B cell (primary cell): ENCODE measurements at regions not wholly inside any gene's neighbourhood (a gene's known extent, or its start where the extent isn't known, plus 50 kb on each side); places are given as distances from the start of the nearest gene placed in this dataset.

Experiments
- ATAC-seq: fragments of 200-7000 bp; cut with Tn5 transposase; one replicate; pipeline ENCODE4 v1.10.0; 2021; ENCODE audit warnings: low read depth, mild to moderate bottlenecking, moderate number of reproducible peaks, moderate library complexity
- CTCF ChIA-PET: fragments of 350-600 bp; sonication (Branson Sonifier 250); formaldehyde crosslinking; loops from one replicate; lab custom pipeline; 2021; ENCODE audit warnings: antibody characterized with exemption, inconsistent platforms; lab: Charles Lee
- POLR2A ChIA-PET: fragments of 350-600 bp; sonication (Branson Sonifier 250); formaldehyde crosslinking; loops from one replicate; lab custom pipeline; 2021; ENCODE audit warnings: antibody characterized with exemption; lab: Charles Lee
- DNase-seq: peaks from one replicate; pipeline ENCODE4 v3.0.0; 2013
- H2AFZ ChIP-seq: 2 replicates; pipeline ENCODE4 v1.6.1; 2012; ENCODE audit warnings: mild to moderate bottlenecking, low read depth, low read length; ENCODE audit not compliant: insufficient read depth, poor library complexity, severe bottlenecking
- H3K27ac ChIP-seq, 2 donors: 1 replicate in 1 of 2; 2 replicates in 1 of 2; pipeline ENCODE4 v1.5.1; 2012 to 2013; ENCODE audit warnings: low read length in 2 of 2, mild to moderate bottlenecking in 2 of 2, moderate library complexity in 1 of 2
- H3K27me3 ChIP-seq, 4 experiments: fragments of 200-600 bp in 1 of 4; sonication (generic) in 1 of 4; replicated peaks in 1 of 4; 1 replicate in 2 of 4; 2 replicates in 2 of 4; pipeline versions ENCODE4 v1.6.1 to v1.7.0; 2013 to 2016; ENCODE audit warnings: low read length in 3 of 4, mild to moderate bottlenecking in 2 of 4, mixed read lengths in 1 of 4, moderate library complexity in 1 of 4; ENCODE audit not compliant: insufficient read depth in 4 of 4, control insufficient read depth in 3 of 4; ENCODE audit errors: control extremely low read depth in 1 of 4
- H3K36me3 ChIP-seq, 2 experiments: replicated peaks in 1 of 2; 1 replicate in 1 of 2; 2 replicates in 1 of 2; pipeline versions ENCODE4 v1.6.1 to v1.7.1; 2013; ENCODE audit warnings: low read length in 1 of 2; ENCODE audit not compliant: insufficient read depth in 2 of 2, control insufficient read depth in 1 of 2; ENCODE audit errors: control extremely low read depth in 1 of 2, extremely low read depth in 1 of 2
- H3K4me1 ChIP-seq, 2 donors: fragments of 200-600 bp in 1 of 2; sonication (generic) in 1 of 2; 1 replicate in 1 of 2; 2 replicates in 1 of 2; pipeline versions ENCODE4 v1.5.1 to v1.6.1; 2013 to 2017; ENCODE audit warnings: low read length in 2 of 2; ENCODE audit not compliant: control insufficient read depth in 2 of 2, insufficient read depth in 2 of 2
- H3K4me2 ChIP-seq: replicated peaks from 2 replicates; pipeline ENCODE3; 2012; ENCODE audit warnings: mild to moderate bottlenecking, low read depth, low read length; ENCODE audit not compliant: poor library complexity, severe bottlenecking
- H3K4me3 ChIP-seq, 5 experiments: fragments of 200-600 bp in 1 of 5; sonication (generic) in 1 of 5; 1 replicate in 3 of 5; 2 replicates in 2 of 5; pipeline versions ENCODE4 v1.5.1 to v1.7.0; 2011 to 2016; ENCODE audit warnings: low read length in 4 of 5, mild to moderate bottlenecking in 4 of 5, low read depth in 2 of 5, control low read depth in 1 of 5, moderate library complexity in 1 of 5; ENCODE audit not compliant: insufficient read depth in 1 of 5; ENCODE audit errors: control extremely low read depth in 1 of 5, extremely low read depth in 1 of 5
- H3K79me2 ChIP-seq: fragments of 200-600 bp; sonication (generic); one replicate; pipeline ENCODE4 v1.6.0; 2016; ENCODE audit warnings: low read length; ENCODE audit not compliant: control insufficient read depth, insufficient read depth
- H3K9ac ChIP-seq: fragments of 200-600 bp; sonication (generic); 2 replicates; pipeline ENCODE4 v1.6.1; 2017; ENCODE audit warnings: mild to moderate bottlenecking, low read length, moderate library complexity
- H3K9me3 ChIP-seq, 3 donors: one replicate each; pipeline versions ENCODE4 v1.6.1 to v1.7.1; 2013; ENCODE audit warnings: low read length in 2 of 3; ENCODE audit not compliant: control insufficient read depth in 2 of 3, insufficient read depth in 1 of 3; ENCODE audit errors: control extremely low read depth in 1 of 3
- H4K20me1 ChIP-seq: 2 replicates; pipeline ENCODE4 v1.6.0; 2012; ENCODE audit warnings: mild to moderate bottlenecking, low read length; ENCODE audit not compliant: insufficient read depth, control insufficient read depth, poor library complexity, severe bottlenecking
- H3K27ac Mint-ChIP-seq: one replicate; pipeline ENCODE4 v1.8.0; 2021; ENCODE audit warnings: mixed read lengths
- H3K27me3 Mint-ChIP-seq: one replicate; pipeline ENCODE4 v1.8.0; 2021; ENCODE audit warnings: mixed read lengths
- H3K4me1 Mint-ChIP-seq: one replicate; pipeline ENCODE4 v1.8.0; 2021; ENCODE audit warnings: mixed read lengths
- H3K4me3 Mint-ChIP-seq: one replicate; pipeline ENCODE4 v1.8.0; 2021; ENCODE audit warnings: mixed read lengths
- H3K9me3 Mint-ChIP-seq: one replicate; pipeline ENCODE4 v1.8.0; 2022; ENCODE audit warnings: mixed read lengths; ENCODE audit not compliant: insufficient read depth
- EZH2 ChIP-seq: IDR thresholded peaks from 2 replicates; pipeline ENCODE4 v1.6.1; 2012; ENCODE audit warnings: borderline replicate concordance, low read depth, mild to moderate bottlenecking, moderate library complexity, low read length; ENCODE audit not compliant: insufficient read depth, poor library complexity, severe bottlenecking
- WGBS: methylation state at CpG from one replicate; pipeline ENCODE4 v1.1.5; 2013; ENCODE audit warnings: missing lambda C conversion rate; ENCODE audit not compliant: insufficient coverage; 5-methylcytosine and 5-hydroxymethylcytosine counted together
- intact Hi-C: fragments of 100-400 bp; cut with micrococcal nuclease; formaldehyde crosslinking; loops from one replicate; pipeline ENCODE4 v1.10.0; 2022
- TF ChIP-seq, protein P1 (sequence below): fragments of 200-600 bp; IDR thresholded peaks from one replicate; pipeline ENCODE4 v1.8.0; 2022; ENCODE audit warnings: antibody characterized with exemption, mild to moderate bottlenecking

GRCh38 chr14:101371799-101372793, 189.2 kb upstream of the DIO3 start:
- no peaks in the 10 kb centered on the region for H3K4me1 ChIP-seq
- 88% methylated on average over 15 of the region's 18 CpGs for WGBS
- no peak overlapping the region for H3K27ac Mint-ChIP-seq
- peaks cover 0 to 4% (median 0%) of the 10 kb centered on the region in 4 experiments for H3K27me3 ChIP-seq
- H2AFZ ChIP-seq = no peak overlapping the region
- no peaks in the 10 kb centered on the region for H3K9me3 Mint-ChIP-seq
- ChIA-PET CTCF (no interaction called here), POLR2A (no interaction called here)
- no peak for ATAC-seq
- no peaks in the 10 kb centered on the region for H3K36me3 ChIP-seq
- H3K4me3 ChIP-seq = no peak overlapping the region
- H4K20me1 ChIP-seq = no peaks in the 10 kb centered on the region
- peaks cover 15% of the 10 kb centered on the region for H3K27me3 Mint-ChIP-seq
- no peak overlapping the region for H3K4me3 Mint-ChIP-seq
- no peak for DNase-seq
- H3K9ac ChIP-seq = no peak overlapping the region
- no peak overlapping the region for H3K4me2 ChIP-seq
- no peaks in the 10 kb centered on the region for H3K4me1 Mint-ChIP-seq
- no peaks in the 10 kb centered on the region for H3K79me2 ChIP-seq
- peaks cover 0 to 10% (median 0%) of the 10 kb centered on the region in 3 donors for H3K9me3 ChIP-seq
- no peak overlapping the region for H3K27ac ChIP-seq
- TF ChIP-seq EZH2 = no peak
- TF ChIP-seq, protein P1, sequence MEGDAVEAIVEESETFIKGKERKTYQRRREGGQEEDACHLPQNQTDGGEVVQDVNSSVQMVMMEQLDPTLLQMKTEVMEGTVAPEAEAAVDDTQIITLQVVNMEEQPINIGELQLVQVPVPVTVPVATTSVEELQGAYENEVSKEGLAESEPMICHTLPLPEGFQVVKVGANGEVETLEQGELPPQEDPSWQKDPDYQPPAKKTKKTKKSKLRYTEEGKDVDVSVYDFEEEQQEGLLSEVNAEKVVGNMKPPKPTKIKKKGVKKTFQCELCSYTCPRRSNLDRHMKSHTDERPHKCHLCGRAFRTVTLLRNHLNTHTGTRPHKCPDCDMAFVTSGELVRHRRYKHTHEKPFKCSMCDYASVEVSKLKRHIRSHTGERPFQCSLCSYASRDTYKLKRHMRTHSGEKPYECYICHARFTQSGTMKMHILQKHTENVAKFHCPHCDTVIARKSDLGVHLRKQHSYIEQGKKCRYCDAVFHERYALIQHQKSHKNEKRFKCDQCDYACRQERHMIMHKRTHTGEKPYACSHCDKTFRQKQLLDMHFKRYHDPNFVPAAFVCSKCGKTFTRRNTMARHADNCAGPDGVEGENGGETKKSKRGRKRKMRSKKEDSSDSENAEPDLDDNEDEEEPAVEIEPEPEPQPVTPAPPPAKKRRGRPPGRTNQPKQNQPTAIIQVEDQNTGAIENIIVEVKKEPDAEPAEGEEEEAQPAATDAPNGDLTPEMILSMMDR = no peak
- intact Hi-C loops = no loop called here
